ENCODE measurements at regions not wholly inside any gene's neighbourhood (a gene's known extent, or its start where the extent isn't known, plus 50 kb on each side); places are given as distances from the start of the nearest gene placed in this dataset.

- TF ChIP-seq CTCF (IDR thresholded peaks at IDR 0.05) (no peak), POLR2A (IDR thresholded peaks at IDR 0.05) (no peak)
Measured at GRCh38 chr6:150756173-150756572, 109.3 kb upstream of the MTHFD1L start.
